PC-3 (cell line): ENCODE measurements at regions not wholly inside any gene's neighbourhood (a gene's known extent, or its start where the extent isn't known, plus 50 kb on each side); places are given as distances from the start of the nearest gene placed in this dataset.

Experiments
- EZH2 ChIP-seq: fragments of 300-600 bp; sonication (generic); IDR thresholded peaks from one replicate; pipeline ENCODE4 v1.6.1; 2017; ENCODE audit warnings: antibody characterized with exemption, mild to moderate bottlenecking, low read length; ENCODE audit not compliant: unreplicated experiment
- TF ChIP-seq, protein P1 (sequence below): fragments of 300-600 bp; sonication (generic); conservative IDR thresholded peaks from 2 replicates; pipeline ENCODE4 v1.5.1; 2017; ENCODE audit warnings: antibody characterized with exemption, low read depth, mild to moderate bottlenecking, low read length

DNA sequence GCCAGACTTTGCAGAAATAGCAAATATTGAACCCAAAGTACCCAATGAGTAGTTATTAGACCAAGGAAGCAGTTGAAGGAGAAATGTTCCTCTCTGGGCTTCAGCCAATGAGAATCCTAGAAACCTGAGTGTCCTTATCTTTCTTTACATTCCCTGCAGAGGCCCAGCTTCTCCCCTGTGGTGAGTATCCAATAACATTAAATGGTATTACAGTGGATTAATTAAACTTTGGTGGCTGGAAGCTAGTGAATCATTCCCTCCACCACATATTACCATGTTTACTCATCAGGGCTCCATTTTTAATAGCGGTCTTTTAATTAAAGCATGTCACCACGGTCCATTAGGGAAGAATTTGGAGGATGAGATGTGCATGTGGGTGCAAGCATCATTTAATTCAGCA, 74.0 kb downstream of the UNC5CL start:
- TF ChIP-seq, protein P1, sequence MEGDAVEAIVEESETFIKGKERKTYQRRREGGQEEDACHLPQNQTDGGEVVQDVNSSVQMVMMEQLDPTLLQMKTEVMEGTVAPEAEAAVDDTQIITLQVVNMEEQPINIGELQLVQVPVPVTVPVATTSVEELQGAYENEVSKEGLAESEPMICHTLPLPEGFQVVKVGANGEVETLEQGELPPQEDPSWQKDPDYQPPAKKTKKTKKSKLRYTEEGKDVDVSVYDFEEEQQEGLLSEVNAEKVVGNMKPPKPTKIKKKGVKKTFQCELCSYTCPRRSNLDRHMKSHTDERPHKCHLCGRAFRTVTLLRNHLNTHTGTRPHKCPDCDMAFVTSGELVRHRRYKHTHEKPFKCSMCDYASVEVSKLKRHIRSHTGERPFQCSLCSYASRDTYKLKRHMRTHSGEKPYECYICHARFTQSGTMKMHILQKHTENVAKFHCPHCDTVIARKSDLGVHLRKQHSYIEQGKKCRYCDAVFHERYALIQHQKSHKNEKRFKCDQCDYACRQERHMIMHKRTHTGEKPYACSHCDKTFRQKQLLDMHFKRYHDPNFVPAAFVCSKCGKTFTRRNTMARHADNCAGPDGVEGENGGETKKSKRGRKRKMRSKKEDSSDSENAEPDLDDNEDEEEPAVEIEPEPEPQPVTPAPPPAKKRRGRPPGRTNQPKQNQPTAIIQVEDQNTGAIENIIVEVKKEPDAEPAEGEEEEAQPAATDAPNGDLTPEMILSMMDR, result no peak
- no peak for TF ChIP-seq EZH2
